ENCODE measurements at regions not wholly inside any gene's neighbourhood (a gene's known extent, or its start where the extent isn't known, plus 50 kb on each side); places are given as distances from the start of the nearest gene placed in this dataset.
"Not testable (repeated sequence)": the region's sequence is repeated elsewhere in the genome, so short reads cannot be mapped to it uniquely, and the experiment has no call there.

DNA sequence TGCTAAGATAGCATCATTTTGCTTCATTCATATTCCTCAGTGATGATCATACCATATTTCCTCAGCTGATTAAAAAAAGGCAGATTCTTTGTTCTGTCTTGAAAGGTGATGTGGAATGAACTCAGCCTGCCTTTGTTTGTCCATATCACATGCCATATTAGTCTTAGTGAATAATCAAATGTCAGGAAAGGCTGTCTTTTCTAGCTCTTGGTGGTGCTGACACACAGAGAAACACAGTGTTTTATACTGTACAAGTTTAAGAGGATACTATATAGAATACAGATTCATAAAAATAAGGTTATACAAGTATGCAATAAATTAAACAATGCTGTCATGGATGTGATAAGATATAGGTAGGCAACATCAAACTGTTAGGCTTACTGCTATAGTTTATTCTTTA, 97.1 kb upstream of the FAM98A start:
- Histone ChIP-seq H2BK15ac (replicated peaks; ENCODE audit: low read depth) (no peak overlapping the region), H2AK5ac (ENCODE audit: low read length) (no peak overlapping the region), H2BK5ac (ENCODE audit: low read length) (no peak overlapping the region), H3K4ac (ENCODE audit: low read depth, low read length) (no peak overlapping the region), H2BK120ac (ENCODE audit: low read depth, low read length) (no peak overlapping the region), H3K4me3 (ENCODE audit: low read length) (no peak overlapping the region), H3K23ac (ENCODE audit: low read length) (no peak overlapping the region), H3K79me2 (ENCODE audit: control insufficient read depth, insufficient read depth, low read length) (no peaks in the 10 kb centered on the region), H3K36me3 (ENCODE audit: control insufficient read depth, insufficient read depth, low read length) (no peaks in the 10 kb centered on the region), H3K9ac (ENCODE audit: low read length) (no peak overlapping the region), H3K4me1 (ENCODE audit: control insufficient read depth, low read depth, low read length) (no peaks in the 10 kb centered on the region), H3K18ac (ENCODE audit: low read length) (no peak overlapping the region), H4K8ac (ENCODE audit: low read depth, low read length) (no peak overlapping the region), H4K5ac (ENCODE audit: low read length) (no peak overlapping the region), H3K4me2 (ENCODE audit: low read length) (no peak overlapping the region), H3K27me3 (ENCODE audit: insufficient read depth, low read length, poor library complexity) (no peaks in the 10 kb centered on the region), H3K56ac (ENCODE audit: low read length) (no peak overlapping the region), H3K79me1 (ENCODE audit: low read length) (no peaks in the 10 kb centered on the region), H3K27ac (ENCODE audit: low read depth, low read length) (no peak overlapping the region)
- no peak for DNase-seq

DNA sequence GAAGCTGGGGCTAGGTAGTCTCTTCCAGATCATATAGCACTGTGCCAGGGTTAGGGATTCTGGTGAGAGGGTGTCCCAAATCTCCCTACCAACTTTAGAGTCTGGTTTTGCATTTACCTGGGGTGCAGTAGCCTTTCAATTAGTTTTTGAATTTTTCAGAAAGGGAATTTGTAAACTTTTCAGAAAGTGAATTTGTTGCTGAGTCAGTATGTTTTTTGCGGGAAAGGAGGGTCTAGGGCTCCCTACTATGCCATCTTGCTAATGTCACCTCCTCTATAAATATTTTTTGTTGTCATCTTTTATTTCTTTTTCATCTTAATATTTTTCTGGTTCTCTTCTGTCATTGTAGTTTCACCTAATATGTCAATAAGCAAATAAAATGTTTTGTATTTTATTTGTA, 95.8 kb upstream of the FAM98A start:
- H2BK15ac ChIP-seq (replicated peaks; ENCODE audit: low read depth) = no peak overlapping the region
- H4K5ac ChIP-seq (ENCODE audit: low read length) = no peak overlapping the region
- H3K79me1 ChIP-seq (ENCODE audit: low read length) = no peaks in the 10 kb centered on the region
- no CpG with 5 or more reads among the region's 1 CpG for WGBS (ENCODE audit: extremely low coverage, insufficient coverage, low lambda C conversion rate)
- no peak overlapping the region for H3K4me3 ChIP-seq (ENCODE audit: low read length)
- H3K9ac ChIP-seq (ENCODE audit: low read length) = no peak overlapping the region
- no peak overlapping the region for H3K23ac ChIP-seq (ENCODE audit: low read length)
- DNase-seq = no peak
- no peak overlapping the region for H2AK5ac ChIP-seq (ENCODE audit: low read length)
- H3K27ac ChIP-seq (ENCODE audit: low read depth, low read length) = no peak overlapping the region
- H3K4me2 ChIP-seq (ENCODE audit: low read length) = no peak overlapping the region
- no peak overlapping the region for H2BK120ac ChIP-seq (ENCODE audit: low read depth, low read length)
- H3K36me3 ChIP-seq (ENCODE audit: control insufficient read depth, insufficient read depth, low read length) = no peaks in the 10 kb centered on the region
- no peak overlapping the region for H2BK5ac ChIP-seq (ENCODE audit: low read length)
- no peak overlapping the region for H3K18ac ChIP-seq (ENCODE audit: low read length)
- no peaks in the 10 kb centered on the region for H3K27me3 ChIP-seq (ENCODE audit: insufficient read depth, low read length, poor library complexity)
- H3K4me1 ChIP-seq (ENCODE audit: control insufficient read depth, low read depth, low read length) = no peaks in the 10 kb centered on the region
- no peak overlapping the region for H4K8ac ChIP-seq (ENCODE audit: low read depth, low read length)
- H3K4ac ChIP-seq (ENCODE audit: low read depth, low read length) = no peak overlapping the region
- no peak overlapping the region for H3K56ac ChIP-seq (ENCODE audit: low read length)
- no peaks in the 10 kb centered on the region for H3K79me2 ChIP-seq (ENCODE audit: control insufficient read depth, insufficient read depth, low read length)

DNA sequence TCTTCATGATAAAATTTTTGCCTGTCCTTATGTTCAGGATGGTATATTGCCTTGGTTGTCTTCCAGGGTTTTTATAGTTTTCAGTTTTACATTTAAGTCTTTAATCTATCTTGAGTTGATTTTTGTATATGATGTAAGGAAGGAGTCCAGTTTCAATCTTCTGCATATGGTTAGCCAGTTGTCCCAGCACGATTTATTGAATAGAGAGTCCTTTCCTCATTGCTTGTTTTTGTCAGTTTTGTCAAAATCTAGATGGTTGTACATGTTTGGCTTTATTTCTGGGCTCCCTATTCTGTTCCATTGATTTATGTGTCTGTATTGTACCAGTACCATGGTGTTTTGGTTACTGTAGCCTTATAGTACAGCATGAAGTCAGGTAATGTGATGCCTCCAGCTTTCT, 91.6 kb upstream of the FAM98A start:
- not testable (repeated sequence) for DNase-seq; H3K27me3 ChIP-seq (ENCODE audit: insufficient read depth, low read length, poor library complexity); H2AK5ac ChIP-seq (ENCODE audit: low read length); H3K36me3 ChIP-seq (ENCODE audit: control insufficient read depth, insufficient read depth, low read length); H3K79me2 ChIP-seq (ENCODE audit: control insufficient read depth, insufficient read depth, low read length); H3K4me1 ChIP-seq (ENCODE audit: control insufficient read depth, low read depth, low read length); H3K23ac ChIP-seq (ENCODE audit: low read length); H3K18ac ChIP-seq (ENCODE audit: low read length); H3K56ac ChIP-seq (ENCODE audit: low read length); H3K79me1 ChIP-seq (ENCODE audit: low read length); H3K27ac ChIP-seq (ENCODE audit: low read depth, low read length); H3K4ac ChIP-seq (ENCODE audit: low read depth, low read length); H4K5ac ChIP-seq (ENCODE audit: low read length); H3K9ac ChIP-seq (ENCODE audit: low read length); H3K4me3 ChIP-seq (ENCODE audit: low read length); H3K4me2 ChIP-seq (ENCODE audit: low read length); H2BK120ac ChIP-seq (ENCODE audit: low read depth, low read length); H2BK5ac ChIP-seq (ENCODE audit: low read length); H2BK15ac ChIP-seq (replicated peaks; ENCODE audit: low read depth); H4K8ac ChIP-seq (ENCODE audit: low read depth, low read length)
- no CpG with 5 or more reads among the region's 1 CpG for WGBS (ENCODE audit: extremely low coverage, insufficient coverage, low lambda C conversion rate)

DNA sequence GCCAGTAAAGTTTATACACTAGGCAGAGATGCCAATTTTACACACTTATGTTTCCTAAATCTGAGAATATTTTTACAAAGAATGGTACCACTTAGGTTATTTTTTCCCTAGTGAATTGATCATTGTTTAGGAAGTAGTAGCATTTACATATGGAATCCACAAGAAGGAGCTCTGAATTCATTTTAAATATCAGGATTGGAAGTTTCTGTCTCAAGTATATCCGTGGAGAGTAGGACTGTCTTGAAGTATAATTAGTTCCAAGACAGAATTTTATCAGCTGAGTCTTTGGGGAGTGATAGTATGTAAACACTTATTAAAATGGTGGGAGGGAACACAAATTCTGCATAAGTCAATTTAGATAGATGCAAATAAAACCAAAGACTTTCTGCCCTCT, 82.3 kb upstream of the FAM98A start:
- Histone ChIP-seq H3K56ac (ENCODE audit: low read length) (no peak overlapping the region), H3K4me1 (ENCODE audit: control insufficient read depth, low read depth, low read length) (no peaks in the 10 kb centered on the region), H3K79me2 (ENCODE audit: control insufficient read depth, insufficient read depth, low read length) (no peaks in the 10 kb centered on the region), H2BK5ac (ENCODE audit: low read length) (no peak overlapping the region), H3K18ac (ENCODE audit: low read length) (no peak overlapping the region), H4K8ac (ENCODE audit: low read depth, low read length) (no peak overlapping the region), H3K4me3 (ENCODE audit: low read length) (no peak overlapping the region), H3K23ac (ENCODE audit: low read length) (no peak overlapping the region), H2BK120ac (ENCODE audit: low read depth, low read length) (no peak overlapping the region), H3K9ac (ENCODE audit: low read length) (no peak overlapping the region), H3K4me2 (ENCODE audit: low read length) (no peak overlapping the region), H3K79me1 (ENCODE audit: low read length) (no peaks in the 10 kb centered on the region), H3K4ac (ENCODE audit: low read depth, low read length) (no peak overlapping the region), H3K27me3 (ENCODE audit: insufficient read depth, low read length, poor library complexity) (no peaks in the 10 kb centered on the region), H3K27ac (ENCODE audit: low read depth, low read length) (no peak overlapping the region), H2AK5ac (ENCODE audit: low read length) (no peak overlapping the region), H3K36me3 (ENCODE audit: control insufficient read depth, insufficient read depth, low read length) (no peaks in the 10 kb centered on the region), H2BK15ac (replicated peaks; ENCODE audit: low read depth) (no peak overlapping the region), H4K5ac (ENCODE audit: low read length) (no peak overlapping the region)
- DNase-seq = peak; percentile 47
- WGBS (ENCODE audit: extremely low coverage, insufficient coverage, low lambda C conversion rate) = no CpG with 5 or more reads among the region's 1 CpG

DNA sequence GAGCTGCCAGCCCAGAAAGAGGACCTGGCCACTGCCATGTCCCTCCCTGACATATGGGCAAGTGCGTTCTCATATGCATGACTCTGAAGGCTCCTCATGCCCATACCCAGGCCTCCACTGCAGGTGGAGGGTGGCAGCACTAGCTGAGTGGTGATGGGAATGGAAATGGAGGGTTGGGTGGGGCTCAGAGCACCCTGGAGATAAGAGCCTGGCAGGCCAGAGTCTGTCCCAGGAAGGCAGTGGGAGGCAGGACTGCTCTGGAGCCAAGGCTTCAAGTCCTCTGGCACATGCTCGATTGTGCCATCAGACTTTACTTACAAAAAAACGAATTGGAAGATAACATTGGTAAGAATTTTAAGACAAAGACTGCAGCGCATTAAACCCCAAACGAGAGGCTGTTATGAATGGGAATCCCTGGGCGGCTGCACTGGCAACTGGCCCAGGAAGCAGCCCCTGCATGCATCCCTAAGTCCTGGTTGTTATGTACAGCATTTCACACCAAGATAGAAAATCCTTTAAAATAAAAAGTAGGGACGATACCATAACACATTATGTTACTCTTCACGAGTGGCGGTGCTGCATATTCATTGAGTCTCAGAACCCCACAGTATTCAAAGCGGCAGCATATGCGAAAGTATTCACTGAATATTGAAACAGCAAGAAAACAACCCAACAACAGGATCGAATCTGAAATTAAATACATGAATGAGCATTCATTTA, 81.7 kb upstream of the FAM98A start:
- no peak overlapping the region for H2BK5ac ChIP-seq (ENCODE audit: low read length)
- H3K23ac ChIP-seq (ENCODE audit: low read length) = no peak overlapping the region
- no peak overlapping the region for H3K4ac ChIP-seq (ENCODE audit: low read depth, low read length)
- H3K9ac ChIP-seq (ENCODE audit: low read length) = no peak overlapping the region
- H2AK5ac ChIP-seq (ENCODE audit: low read length) = no peak overlapping the region
- H3K4me2 ChIP-seq (ENCODE audit: low read length) = no peak overlapping the region
- no peak overlapping the region for H2BK120ac ChIP-seq (ENCODE audit: low read depth, low read length)
- no peak overlapping the region for H4K5ac ChIP-seq (ENCODE audit: low read length)
- H3K18ac ChIP-seq (ENCODE audit: low read length) = no peak overlapping the region
- no peak overlapping the region for H2BK15ac ChIP-seq (replicated peaks; ENCODE audit: low read depth)
- no peak overlapping the region for H3K56ac ChIP-seq (ENCODE audit: low read length)
- H4K8ac ChIP-seq (ENCODE audit: low read depth, low read length) = no peak overlapping the region
- no peak overlapping the region for H3K4me3 ChIP-seq (ENCODE audit: low read length)
- H3K79me2 ChIP-seq (ENCODE audit: control insufficient read depth, insufficient read depth, low read length) = no peaks in the 10 kb centered on the region
- no peaks in the 10 kb centered on the region for H3K4me1 ChIP-seq (ENCODE audit: control insufficient read depth, low read depth, low read length)
- H3K27ac ChIP-seq (ENCODE audit: low read depth, low read length) = no peak overlapping the region
- H3K27me3 ChIP-seq (ENCODE audit: insufficient read depth, low read length, poor library complexity) = no peaks in the 10 kb centered on the region
- no peaks in the 10 kb centered on the region for H3K79me1 ChIP-seq (ENCODE audit: low read length)
- WGBS (ENCODE audit: extremely low coverage, insufficient coverage, low lambda C conversion rate) = no CpG with 5 or more reads among the region's 12 CpGs
- no peaks in the 10 kb centered on the region for H3K36me3 ChIP-seq (ENCODE audit: control insufficient read depth, insufficient read depth, low read length)
- no peak for DNase-seq

DNA sequence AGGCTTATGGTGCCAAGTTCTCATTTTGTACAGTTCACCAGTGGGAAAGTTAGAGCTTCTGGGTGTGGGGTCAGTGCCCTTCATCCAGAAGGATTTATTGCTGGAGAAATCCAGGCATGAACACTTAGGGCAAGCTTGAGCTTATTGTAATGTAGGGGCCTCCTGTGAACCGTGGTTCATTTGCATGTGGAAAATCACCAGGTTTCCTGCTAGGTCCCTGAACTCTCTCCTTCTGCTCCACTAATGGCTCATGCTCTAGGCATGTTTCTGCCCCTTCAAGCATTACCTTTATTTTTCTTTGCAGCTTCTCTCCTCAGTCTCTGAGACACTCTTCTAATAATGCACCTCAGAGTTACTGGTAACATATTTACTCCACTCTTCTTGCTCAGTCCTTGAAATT, 79.3 kb upstream of the FAM98A start:
- Histone ChIP-seq H2BK15ac (replicated peaks; ENCODE audit: low read depth) (no peak overlapping the region), H3K79me1 (ENCODE audit: low read length) (no peaks in the 10 kb centered on the region), H3K23ac (ENCODE audit: low read length) (no peak overlapping the region), H3K27ac (ENCODE audit: low read depth, low read length) (no peak overlapping the region), H3K56ac (ENCODE audit: low read length) (no peak overlapping the region), H2AK5ac (ENCODE audit: low read length) (no peak overlapping the region), H3K36me3 (ENCODE audit: control insufficient read depth, insufficient read depth, low read length) (no peaks in the 10 kb centered on the region), H3K4me2 (ENCODE audit: low read length) (no peak overlapping the region), H3K27me3 (ENCODE audit: insufficient read depth, low read length, poor library complexity) (no peaks in the 10 kb centered on the region), H3K4ac (ENCODE audit: low read depth, low read length) (no peak overlapping the region), H3K18ac (ENCODE audit: low read length) (no peak overlapping the region), H3K9ac (ENCODE audit: low read length) (no peak overlapping the region), H4K8ac (ENCODE audit: low read depth, low read length) (no peak overlapping the region), H3K4me3 (ENCODE audit: low read length) (no peak overlapping the region), H3K4me1 (ENCODE audit: control insufficient read depth, low read depth, low read length) (no peaks in the 10 kb centered on the region), H2BK5ac (ENCODE audit: low read length) (no peak overlapping the region), H3K79me2 (ENCODE audit: control insufficient read depth, insufficient read depth, low read length) (no peaks in the 10 kb centered on the region), H4K5ac (ENCODE audit: low read length) (no peak overlapping the region), H2BK120ac (ENCODE audit: low read depth, low read length) (no peak overlapping the region)
- WGBS (ENCODE audit: extremely low coverage, insufficient coverage, low lambda C conversion rate) = no CpG with 5 or more reads among the region's 1 CpG
- peak; percentile 38 for DNase-seq
